ENCODE measurements at regions not wholly inside any gene's neighbourhood (a gene's known extent, or its start where the extent isn't known, plus 50 kb on each side); places are given as distances from the start of the nearest gene placed in this dataset.

- TF ChIP-seq CTCF (IDR thresholded peaks at IDR 0.05) (peak in 1 of 3 donors; percentile 44), POLR2A (IDR thresholded peaks at IDR 0.05) (no peak)
- DNase-seq (ENCODE audit: low spot score in 2 of 2) = no peak
Observed at GRCh38 chr5:124599028-124599973, 147.1 kb downstream of the ZNF608 start.

GRCh38 chr5:124596595-124597421 lies 149.6 kb downstream of the ZNF608 start:
- DNase-seq (ENCODE audit: low spot score in 2 of 2) = no peak

More at GRCh38 chr5:124599028-124599973, 147.1 kb downstream of the ZNF608 start:
- intact Hi-C loops (cut with DNase I; ENCODE audit: low total_unique reads) = no loop called here
- no peak overlapping the region for H3K4me3 ChIP-seq (ENCODE audit: low read depth, poor library complexity, severe bottlenecking)
- 42 to 47% methylated on average over 10 of the region's 10 CpGs for WGBS, 2 donors

GRCh38 chr5:124593952-124594351 lies 152.5 kb downstream of the ZNF608 start:
- no peak for DNase-seq (ENCODE audit: low spot score in 2 of 2)
- no peak overlapping the region for H3K4me3 ChIP-seq (ENCODE audit: low read depth, poor library complexity, severe bottlenecking)
- TF ChIP-seq POLR2A (IDR thresholded peaks at IDR 0.05) (no peak), CTCF (IDR thresholded peaks at IDR 0.05) (no peak)
- WGBS, 2 donors = 89 to 100% methylated on average over 1 of the region's 1 CpG
- intact Hi-C loops (cut with DNase I; ENCODE audit: low total_unique reads) = no loop called here

More at GRCh38 chr5:124596595-124597421, 149.6 kb downstream of the ZNF608 start:
- WGBS, 2 donors = 39 to 47% methylated on average over 5 of the region's 5 CpGs
- H3K4me3 ChIP-seq (ENCODE audit: low read depth, poor library complexity, severe bottlenecking) = no peak overlapping the region
- intact Hi-C loops (cut with DNase I; ENCODE audit: low total_unique reads) = no loop called here
- TF ChIP-seq CTCF (IDR thresholded peaks at IDR 0.05) (no peak), POLR2A (IDR thresholded peaks at IDR 0.05) (no peak)

GRCh38 chr5:124592891-124593290 lies 153.5 kb downstream of the ZNF608 start:
- 97 to 100% methylated on average over 2 of the region's 2 CpGs for WGBS, 2 donors
- TF ChIP-seq POLR2A (IDR thresholded peaks at IDR 0.05) (no peak), CTCF (IDR thresholded peaks at IDR 0.05) (no peak)
- no peak for DNase-seq (ENCODE audit: low spot score in 2 of 2)
- intact Hi-C loops (cut with DNase I; ENCODE audit: low total_unique reads) = no loop called here
- no peak overlapping the region for H3K4me3 ChIP-seq (ENCODE audit: low read depth, poor library complexity, severe bottlenecking)

- H3K4me3 ChIP-seq (ENCODE audit: low read depth, poor library complexity, severe bottlenecking) = no peak overlapping the region
- TF ChIP-seq CTCF (IDR thresholded peaks at IDR 0.05) (no peak), POLR2A (IDR thresholded peaks at IDR 0.05) (no peak)
- intact Hi-C loops (cut with DNase I; ENCODE audit: low total_unique reads) = no loop called here
- DNase-seq (ENCODE audit: low spot score in 2 of 2) = no peak
- WGBS, 2 donors = 87 to 95% methylated on average over 5 of the region's 5 CpGs
Observed at GRCh38 chr5:124591583-124591982, 154.9 kb downstream of the ZNF608 start.

Measured in lower leg skin (tissue), 4 donors.